DND-41 (cell line): ENCODE measurements at regions not wholly inside any gene's neighbourhood (a gene's known extent, or its start where the extent isn't known, plus 50 kb on each side); places are given as distances from the start of the nearest gene placed in this dataset.

ENCODE experiments used
- EZH2 ChIP-seq: IDR thresholded peaks from 3 replicates; pipeline ENCODE4 v1.6.1; 2012; ENCODE audit warnings: borderline replicate concordance, low read depth, mild to moderate bottlenecking, moderate library complexity, low read length, inconsistent platforms; ENCODE audit not compliant: severe bottlenecking
- TF ChIP-seq, protein P1 (sequence below): IDR thresholded peaks from 2 replicates; pipeline ENCODE4 v1.5.1; 2012; ENCODE audit warnings: borderline replicate concordance, low read length, moderate library complexity, mild to moderate bottlenecking; ENCODE audit not compliant: poor library complexity, severe bottlenecking; ENCODE audit errors: extremely low read depth

DNA sequence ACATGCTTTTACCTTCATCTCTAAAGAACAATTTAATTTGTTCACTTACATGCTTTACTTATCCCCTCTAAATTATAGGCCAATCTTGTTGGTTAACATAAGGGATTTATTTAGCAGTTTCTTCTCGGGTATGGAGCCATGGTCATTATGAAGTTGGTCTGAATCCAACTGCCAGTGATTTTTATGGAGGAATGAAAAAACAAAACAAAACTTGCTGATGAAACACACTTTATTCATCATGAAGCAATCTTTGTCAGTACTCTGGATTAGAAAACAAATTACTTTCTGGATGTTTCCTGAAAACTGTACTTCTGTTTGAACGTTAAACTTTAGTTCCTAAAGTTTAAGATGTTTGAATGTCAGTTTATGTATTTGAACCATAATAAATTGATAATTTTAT is 715.8 kb downstream of the KLHL13 start:
- TF ChIP-seq, protein P1, sequence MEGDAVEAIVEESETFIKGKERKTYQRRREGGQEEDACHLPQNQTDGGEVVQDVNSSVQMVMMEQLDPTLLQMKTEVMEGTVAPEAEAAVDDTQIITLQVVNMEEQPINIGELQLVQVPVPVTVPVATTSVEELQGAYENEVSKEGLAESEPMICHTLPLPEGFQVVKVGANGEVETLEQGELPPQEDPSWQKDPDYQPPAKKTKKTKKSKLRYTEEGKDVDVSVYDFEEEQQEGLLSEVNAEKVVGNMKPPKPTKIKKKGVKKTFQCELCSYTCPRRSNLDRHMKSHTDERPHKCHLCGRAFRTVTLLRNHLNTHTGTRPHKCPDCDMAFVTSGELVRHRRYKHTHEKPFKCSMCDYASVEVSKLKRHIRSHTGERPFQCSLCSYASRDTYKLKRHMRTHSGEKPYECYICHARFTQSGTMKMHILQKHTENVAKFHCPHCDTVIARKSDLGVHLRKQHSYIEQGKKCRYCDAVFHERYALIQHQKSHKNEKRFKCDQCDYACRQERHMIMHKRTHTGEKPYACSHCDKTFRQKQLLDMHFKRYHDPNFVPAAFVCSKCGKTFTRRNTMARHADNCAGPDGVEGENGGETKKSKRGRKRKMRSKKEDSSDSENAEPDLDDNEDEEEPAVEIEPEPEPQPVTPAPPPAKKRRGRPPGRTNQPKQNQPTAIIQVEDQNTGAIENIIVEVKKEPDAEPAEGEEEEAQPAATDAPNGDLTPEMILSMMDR: no peak
- TF ChIP-seq EZH2: no peak
